ES-I3 (cell line): ENCODE measurements at regions not wholly inside any gene's neighbourhood (a gene's known extent, or its start where the extent isn't known, plus 50 kb on each side); places are given as distances from the start of the nearest gene placed in this dataset.

ENCODE experiments used
- H3K36me3 ChIP-seq: 2 replicates; pipeline ENCODE4 v1.6.1; 2013; ENCODE audit warnings: mild to moderate bottlenecking, low read length, control low read depth, moderate library complexity; ENCODE audit not compliant: insufficient read depth
- H3K4me1 ChIP-seq: 2 replicates; pipeline ENCODE4 v1.6.1; 2013; ENCODE audit warnings: mild to moderate bottlenecking, control low read depth, low read length; ENCODE audit not compliant: insufficient read depth
- H3K9ac ChIP-seq: 2 replicates; pipeline ENCODE4 v1.6.1; 2013; ENCODE audit warnings: low read depth, mild to moderate bottlenecking, low read length, moderate library complexity
- H3K9me3 ChIP-seq: 2 replicates; pipeline ENCODE4 v1.6.1; 2013; ENCODE audit warnings: mild to moderate bottlenecking, low read length, moderate library complexity; ENCODE audit not compliant: control insufficient read depth, insufficient read depth

GRCh38 chr3:128554465-128555097 is 61.6 kb upstream of the GATA2 start:
- H3K36me3 ChIP-seq = no peaks in the 10 kb centered on the region
- H3K9ac ChIP-seq = peak overlapping the region; percentile 24; the same call in 1 of the 2 replicates
- no peaks in the 10 kb centered on the region for H3K9me3 ChIP-seq
- H3K4me1 ChIP-seq = peaks cover 21% of the 10 kb centered on the region; the same call in 1 of the 2 replicates

GRCh38 chr3:128554100-128554464 is 61.1 kb upstream of the GATA2 start:
- Histone ChIP-seq H3K4me1 (peaks cover 20% of the 10 kb centered on the region; the same call in 1 of the 2 replicates), H3K36me3 (no peaks in the 10 kb centered on the region), H3K9me3 (no peaks in the 10 kb centered on the region), H3K9ac (no peak overlapping the region)

- no peak overlapping the region for H3K9ac ChIP-seq
- no peaks in the 10 kb centered on the region for H3K9me3 ChIP-seq
- H3K4me1 ChIP-seq = peaks cover 24% of the 10 kb centered on the region; the same call in 1 of the 2 replicates
- H3K36me3 ChIP-seq = no peaks in the 10 kb centered on the region
Observed at GRCh38 chr3:128553560-128553959, 60.6 kb upstream of the GATA2 start.

- Histone ChIP-seq H3K4me1 (peaks cover 25% of the 10 kb centered on the region; the same call in 1 of the 2 replicates), H3K9me3 (no peaks in the 10 kb centered on the region), H3K9ac (no peak overlapping the region), H3K36me3 (no peaks in the 10 kb centered on the region)
Observed at GRCh38 chr3:128551867-128552266, 58.9 kb upstream of the GATA2 start.

- Histone ChIP-seq H3K9ac (no peak overlapping the region), H3K36me3 (no peaks in the 10 kb centered on the region), H3K9me3 (no peaks in the 10 kb centered on the region), H3K4me1 (peaks cover 25% of the 10 kb centered on the region; the same call in 1 of the 2 replicates)
Observed at GRCh38 chr3:128551451-128551850, 58.5 kb upstream of the GATA2 start.

- Histone ChIP-seq H3K9me3 (no peaks in the 10 kb centered on the region), H3K9ac (no peak overlapping the region), H3K36me3 (no peaks in the 10 kb centered on the region)
Observed at GRCh38 chr3:128550471-128551126, 57.6 kb upstream of the GATA2 start.

GRCh38 chr3:128550113-128550440 is 57.1 kb upstream of the GATA2 start:
- H3K9me3 ChIP-seq = no peaks in the 10 kb centered on the region
- H3K4me1 ChIP-seq = peaks cover 25% of the 10 kb centered on the region; the same call in 1 of the 2 replicates
- no peaks in the 10 kb centered on the region for H3K36me3 ChIP-seq
- no peak overlapping the region for H3K9ac ChIP-seq

More at GRCh38 chr3:128550471-128551126, 57.6 kb upstream of the GATA2 start:
- H3K4me1 ChIP-seq = peaks cover 25% of the 10 kb centered on the region; the same call in 1 of the 2 replicates

GRCh38 chr3:128549283-128550112 is 56.5 kb upstream of the GATA2 start:
- H3K9me3 ChIP-seq = no peaks in the 10 kb centered on the region
- H3K4me1 ChIP-seq = peaks cover 24% of the 10 kb centered on the region; the same call in 1 of the 2 replicates
- H3K9ac ChIP-seq = no peak overlapping the region
- no peaks in the 10 kb centered on the region for H3K36me3 ChIP-seq

GRCh38 chr3:128548426-128549282 is 55.7 kb upstream of the GATA2 start:
- no peaks in the 10 kb centered on the region for H3K9me3 ChIP-seq
- H3K9ac ChIP-seq = no peak overlapping the region
- peaks cover 17% of the 10 kb centered on the region; the same call in 1 of the 2 replicates for H3K4me1 ChIP-seq
- H3K36me3 ChIP-seq = no peaks in the 10 kb centered on the region

GRCh38 chr3:128548021-128548420 is 55.0 kb upstream of the GATA2 start:
- Histone ChIP-seq H3K9me3 (no peaks in the 10 kb centered on the region), H3K9ac (no peak overlapping the region), H3K36me3 (no peaks in the 10 kb centered on the region), H3K4me1 (peaks cover 17% of the 10 kb centered on the region; the same call in 1 of the 2 replicates)

GRCh38 chr3:128547368-128547987 is 54.5 kb upstream of the GATA2 start:
- H3K4me1 ChIP-seq = peaks cover 17% of the 10 kb centered on the region; the same call in 1 of the 2 replicates
- no peaks in the 10 kb centered on the region for H3K9me3 ChIP-seq
- H3K9ac ChIP-seq = no peak overlapping the region
- no peaks in the 10 kb centered on the region for H3K36me3 ChIP-seq

- Histone ChIP-seq H3K9me3 (no peaks in the 10 kb centered on the region), H3K4me1 (peaks cover 17% of the 10 kb centered on the region; the same call in 1 of the 2 replicates), H3K9ac (no peak overlapping the region), H3K36me3 (no peaks in the 10 kb centered on the region)
Observed at GRCh38 chr3:128546646-128547045, 53.6 kb upstream of the GATA2 start.

- Histone ChIP-seq H3K9ac (no peak overlapping the region), H3K36me3 (no peaks in the 10 kb centered on the region), H3K4me1 (peaks cover 16% of the 10 kb centered on the region; the same call in 1 of the 2 replicates), H3K9me3 (no peaks in the 10 kb centered on the region)
Observed at GRCh38 chr3:128545120-128545752, 52.2 kb upstream of the GATA2 start.
